H7 (cell line): ENCODE measurements at regions not wholly inside any gene's neighbourhood (a gene's known extent, or its start where the extent isn't known, plus 50 kb on each side); places are given as distances from the start of the nearest gene placed in this dataset.

Source experiments
- DNase-seq: peaks from one replicate; pipeline ENCODE4 v3.0.0; 2012
- H3K27me3 ChIP-seq: 2 replicates; pipeline ENCODE4 v1.6.0; 2011; ENCODE audit warnings: mild to moderate bottlenecking, low read length; ENCODE audit not compliant: control insufficient read depth, insufficient read depth
- H3K36me3 ChIP-seq: replicated peaks from 2 replicates; pipeline ENCODE4 v1.5.1; 2011; ENCODE audit warnings: low read length; ENCODE audit not compliant: control insufficient read depth, insufficient read depth
- H3K4me3 ChIP-seq: 2 replicates; pipeline ENCODE4 v1.5.1; 2011; ENCODE audit warnings: low read depth, mild to moderate bottlenecking, control low read depth, low read length, moderate library complexity; ENCODE audit not compliant: insufficient read depth

GRCh38 chr13:73366241-73366640 is 307.4 kb downstream of the KLF5 start:
- DNase-seq, result no peak
- no peaks in the 10 kb centered on the region for H3K27me3 ChIP-seq
- H3K36me3 ChIP-seq, result no peaks in the 10 kb centered on the region
- no peak overlapping the region for H3K4me3 ChIP-seq

- Histone ChIP-seq H3K36me3 (no peaks in the 10 kb centered on the region), H3K4me3 (no peak overlapping the region), H3K27me3 (no peaks in the 10 kb centered on the region)
- no peak for DNase-seq
These were observed 306.9 kb downstream of the KLF5 start for GRCh38 chr13:73365681-73366080.

GRCh38 chr13:73365252-73365651 is 306.4 kb downstream of the KLF5 start:
- Histone ChIP-seq H3K27me3 (no peaks in the 10 kb centered on the region), H3K36me3 (no peaks in the 10 kb centered on the region), H3K4me3 (no peak overlapping the region)
- DNase-seq, result no peak

- no peaks in the 10 kb centered on the region for H3K27me3 ChIP-seq
- no peaks in the 10 kb centered on the region for H3K36me3 ChIP-seq
- DNase-seq, result no peak
- H3K4me3 ChIP-seq, result no peak overlapping the region
These were observed 305.9 kb downstream of the KLF5 start for GRCh38 chr13:73364736-73365135.

GRCh38 chr13:73358606-73359095 is 299.8 kb downstream of the KLF5 start:
- H3K36me3 ChIP-seq, result no peaks in the 10 kb centered on the region
- H3K27me3 ChIP-seq, result no peaks in the 10 kb centered on the region
- no peak for DNase-seq
- no peak overlapping the region for H3K4me3 ChIP-seq

- Histone ChIP-seq H3K4me3 (no peak overlapping the region), H3K27me3 (no peaks in the 10 kb centered on the region), H3K36me3 (no peaks in the 10 kb centered on the region)
- DNase-seq, result no peak
These were observed 296.3 kb downstream of the KLF5 start for GRCh38 chr13:73355134-73355533.

GRCh38 chr13:73351730-73352129 is 292.9 kb downstream of the KLF5 start:
- no peak for DNase-seq
- Histone ChIP-seq H3K4me3 (no peak overlapping the region), H3K36me3 (no peaks in the 10 kb centered on the region), H3K27me3 (no peaks in the 10 kb centered on the region)

GRCh38 chr13:73341748-73342147 is 282.9 kb downstream of the KLF5 start:
- Histone ChIP-seq H3K36me3 (no peaks in the 10 kb centered on the region), H3K4me3 (no peak overlapping the region), H3K27me3 (no peaks in the 10 kb centered on the region)
- peak; percentile 8 for DNase-seq

GRCh38 chr13:73340069-73340468 is 281.3 kb downstream of the KLF5 start:
- no peaks in the 10 kb centered on the region for H3K27me3 ChIP-seq
- DNase-seq, result no peak
- H3K36me3 ChIP-seq, result no peaks in the 10 kb centered on the region
- H3K4me3 ChIP-seq, result no peak overlapping the region

GRCh38 chr13:73339086-73339485 is 280.3 kb downstream of the KLF5 start:
- Histone ChIP-seq H3K36me3 (no peaks in the 10 kb centered on the region), H3K27me3 (no peaks in the 10 kb centered on the region), H3K4me3 (no peak overlapping the region)
- DNase-seq, result no peak

- no peak overlapping the region for H3K4me3 ChIP-seq
- no peak for DNase-seq
- H3K36me3 ChIP-seq, result no peaks in the 10 kb centered on the region
- no peaks in the 10 kb centered on the region for H3K27me3 ChIP-seq
These were observed 279.6 kb downstream of the KLF5 start for GRCh38 chr13:73338389-73338788.

GRCh38 chr13:73337532-73337931 is 278.7 kb downstream of the KLF5 start:
- H3K36me3 ChIP-seq, result no peaks in the 10 kb centered on the region
- no peak overlapping the region for H3K4me3 ChIP-seq
- H3K27me3 ChIP-seq, result no peaks in the 10 kb centered on the region
- no peak for DNase-seq

- H3K27me3 ChIP-seq, result no peaks in the 10 kb centered on the region
- no peak overlapping the region for H3K4me3 ChIP-seq
- DNase-seq, result no peak
- H3K36me3 ChIP-seq, result no peaks in the 10 kb centered on the region
These were observed 278.0 kb downstream of the KLF5 start for GRCh38 chr13:73336773-73337172.

GRCh38 chr13:73335944-73336343 is 277.1 kb downstream of the KLF5 start:
- Histone ChIP-seq H3K27me3 (no peaks in the 10 kb centered on the region), H3K4me3 (no peak overlapping the region), H3K36me3 (no peaks in the 10 kb centered on the region)
- no peak for DNase-seq

- no peaks in the 10 kb centered on the region for H3K36me3 ChIP-seq
- DNase-seq, result no peak
- no peak overlapping the region for H3K4me3 ChIP-seq
- no peaks in the 10 kb centered on the region for H3K27me3 ChIP-seq
These were observed 276.4 kb downstream of the KLF5 start for GRCh38 chr13:73335210-73335609.

GRCh38 chr13:73334445-73334844 is 275.6 kb downstream of the KLF5 start:
- Histone ChIP-seq H3K27me3 (no peaks in the 10 kb centered on the region), H3K36me3 (no peaks in the 10 kb centered on the region)
- no peak for DNase-seq

More at GRCh38 chr13:73334445-73334844, 275.6 kb downstream of the KLF5 start:
- no peak overlapping the region for H3K4me3 ChIP-seq
